Panc1 (cell line): ENCODE measurements at regions not wholly inside any gene's neighbourhood (a gene's known extent, or its start where the extent isn't known, plus 50 kb on each side); places are given as distances from the start of the nearest gene placed in this dataset.

Source experiments
- ATAC-seq: fragments of 200-7000 bp; cut with Tn5 transposase; 2 replicates; pipeline ENCODE4 v1.9.1; 2020; ENCODE audit warnings: mild to moderate bottlenecking, moderate library complexity
- BruUV-seq: library from RNA; stranded (reverse); fragments of 400-500 nt; replicated peaks from 2 replicates; lab custom pipeline; 2021; lab: Mats Ljungman, UMichigan
- CTCF ChIA-PET: fragments of 300-600 bp; sonication (Branson Sonifier 250); formaldehyde crosslinking; loops from one replicate; lab custom pipeline; 2022; ENCODE audit warnings: antibody characterized with exemption; lab: Charles Lee
- POLR2A ChIA-PET: fragments of 300-600 bp; sonication (Branson Sonifier 250); formaldehyde crosslinking; loops from one replicate; lab custom pipeline; 2022; ENCODE audit warnings: antibody characterized with exemption; lab: Charles Lee
- DNase-seq: peaks from one replicate; pipeline ENCODE4 v3.0.0-alpha.2; 2010; ENCODE audit warnings: low read depth, low spot score
- H3K27ac ChIP-seq: 2 replicates; pipeline ENCODE4 v1.5.1; 2011; ENCODE audit warnings: mild to moderate bottlenecking, low read length, inconsistent platforms
- H3K27me3 ChIP-seq: fragments of 200-500 bp; sonication (Bioruptor generic); 2 replicates; pipeline ENCODE4 v1.6.0; 2014; ENCODE audit warnings: low read length, inconsistent platforms; ENCODE audit not compliant: control insufficient read depth, insufficient read depth
- H3K36me3 ChIP-seq: fragments of 200-500 bp; sonication (Bioruptor generic); 2 replicates; pipeline ENCODE4 v1.5.1; 2014; ENCODE audit warnings: inconsistent platforms, mild to moderate bottlenecking, low read length, moderate library complexity; ENCODE audit not compliant: control insufficient read depth, insufficient read depth
- H3K4me1 ChIP-seq: 2 replicates; pipeline ENCODE4 v1.5.1; 2011; ENCODE audit warnings: inconsistent platforms, mild to moderate bottlenecking, low read length, moderate library complexity; ENCODE audit not compliant: control insufficient read depth, insufficient read depth
- H3K4me3 ChIP-seq, 2 experiments: 2 replicates each; pipeline ENCODE4 v1.5.1; 2011 to 2012; ENCODE audit warnings: low read depth in 2 of 2, low read length in 2 of 2, mild to moderate bottlenecking in 2 of 2, inconsistent platforms in 1 of 2, moderate library complexity in 1 of 2
- H3K9me3 ChIP-seq: fragments of 200-500 bp; sonication (Bioruptor generic); 2 replicates; pipeline ENCODE4 v1.5.1; 2014; ENCODE audit warnings: low read depth, mild to moderate bottlenecking, inconsistent platforms, low read length, moderate library complexity; ENCODE audit not compliant: control insufficient read depth, insufficient read depth
- CTCF ChIP-seq: fragments of 450-650 bp; IDR thresholded peaks from 2 replicates; pipeline ENCODE4 v1.5.1; 2017; ENCODE audit warnings: mild to moderate bottlenecking
- POLR2AphosphoS5 ChIP-seq: IDR thresholded peaks from 2 replicates; pipeline ENCODE4 v1.6.1; 2012; ENCODE audit warnings: mild to moderate bottlenecking, low read depth, low read length, moderate library complexity
- REST ChIP-seq, 2 experiments: IDR thresholded peaks; 2 replicates each; pipeline ENCODE4 v1.6.1; 2011 to 2012; ENCODE audit warnings: low read depth in 2 of 2, control low read depth in 1 of 2, low read length in 1 of 2, mild to moderate bottlenecking in 1 of 2, moderate library complexity in 1 of 2; ENCODE audit not compliant: insufficient read depth in 1 of 2
- SIN3A ChIP-seq: IDR thresholded peaks from 2 replicates; pipeline ENCODE4 v1.6.1; 2012; ENCODE audit warnings: low read depth, mild to moderate bottlenecking, low read length, moderate library complexity, borderline replicate concordance; ENCODE audit not compliant: insufficient read depth
- TCF7L2 ChIP-seq: IDR thresholded peaks from 2 replicates; pipeline ENCODE4 v1.6.1; 2011; ENCODE audit warnings: mild to moderate bottlenecking, low read depth, low read length, inconsistent platforms
- in situ Hi-C: cut with HindIII; loops from 2 replicates; pipeline ENCODE4 v1.10.0; 2016; ENCODE audit warnings: low sequenced_read_pairs, low pct_unique_long_range_greater_than_20kb
- intact Hi-C: fragments of 100-400 bp; cut with micrococcal nuclease; formaldehyde crosslinking; loops from one replicate; pipeline ENCODE4 v1.10.0; 2022; ENCODE audit not compliant: unreplicated experiment

- in situ Hi-C loops, result no loop called here
Observed at GRCh38 chr6:12609751-12610150, 106.8 kb upstream of the PHACTR1 start.

GRCh38 chr6:12610862-12611261, 105.7 kb upstream of the PHACTR1 start:
- ATAC-seq, result no peak
- TF ChIP-seq SIN3A (no peak), REST (IDR thresholded peaks at IDR 0.05; ENCODE audit: insufficient read depth in 1 of 2, low read depth in 2 of 2, low read length in 1 of 2) (no peak), CTCF (no peak), POLR2AphosphoS5 (no peak), TCF7L2 (no peak)
- in situ Hi-C loops, result no loop called here
- BruUV-seq, result no TSS peak
- H3K4me3 ChIP-seq, result no peak overlapping the region
- ChIA-PET CTCF (interaction anchor here (0.7 kb wide), 1 partner anchor 1457 kb away, joined by 3 read pairs; no protein-coding TSS in a partner anchor), POLR2A (no interaction called here)
- H3K9me3 ChIP-seq, result no peaks in the 10 kb centered on the region
- no peaks in the 10 kb centered on the region for H3K27me3 ChIP-seq
- intact Hi-C loops, result no loop called here
- no peak for DNase-seq
- no peak overlapping the region for H3K27ac ChIP-seq
- H3K36me3 ChIP-seq, result no peaks in the 10 kb centered on the region
- H3K4me1 ChIP-seq, result no peaks in the 10 kb centered on the region; the same call in 1 of the 2 replicates

More at GRCh38 chr6:12609751-12610150, 106.8 kb upstream of the PHACTR1 start:
- BruUV-seq, result no TSS peak
- Histone ChIP-seq H3K27ac (no peak overlapping the region), H3K27me3 (no peaks in the 10 kb centered on the region), H3K9me3 (no peaks in the 10 kb centered on the region), H3K4me1 (no peaks in the 10 kb centered on the region; the same call in 1 of the 2 replicates), H3K36me3 (no peaks in the 10 kb centered on the region), H3K4me3 (no peak overlapping the region)
- no peak for DNase-seq
- intact Hi-C loops, result loop anchor here (5.0 to 10.0 kb wide), 3 partner anchors 115 to 952 kb away; no protein-coding TSS in a partner anchor
- CTCF ChIA-PET, result no interaction called here
- no peak for ATAC-seq
- POLR2A ChIA-PET, result interaction anchor here (0.6 kb wide), 1 partner anchor 413 kb away, joined by 7 read pairs; no protein-coding TSS in a partner anchor
- no peak for TF ChIP-seq POLR2AphosphoS5
- TF ChIP-seq SIN3A, result no peak
- TF ChIP-seq TCF7L2, result no peak
- TF ChIP-seq REST (IDR thresholded peaks at IDR 0.05; ENCODE audit: insufficient read depth in 1 of 2, low read depth in 2 of 2, low read length in 1 of 2), result no peak
- no peak for TF ChIP-seq CTCF
